ENCODE measurements at regions not wholly inside any gene's neighbourhood (a gene's known extent, or its start where the extent isn't known, plus 50 kb on each side); places are given as distances from the start of the nearest gene placed in this dataset.

GRCh38 chr4:81698538-81699296 is 227.0 kb upstream of the RASGEF1B start:
- no peak overlapping the region for H3K27ac ChIP-seq (ENCODE audit: low read depth, low read length)
- DNase-seq, result no peak
- H3K27ac Mint-ChIP-seq, result no peak overlapping the region
- no peaks in the 10 kb centered on the region for H3K4me1 Mint-ChIP-seq
- ChIA-PET POLR2A (ENCODE audit: partially characterized antibody) (no interaction called here), CTCF (ENCODE audit: partially characterized antibody) (interaction anchor here (1.7 kb wide), 1 partner anchor 80 kb away, joined by 3 read pairs; no protein-coding TSS in a partner anchor)
- H3K4me3 ChIP-seq (ENCODE audit: low read length in 2 of 2), result no peak overlapping the region
- H3K4me3 Mint-ChIP-seq, result no peak overlapping the region
- no peaks in the 10 kb centered on the region for H3K9me3 ChIP-seq (ENCODE audit: control insufficient read depth in 1 of 2, low read length in 2 of 2)
- H3K36me3 Mint-ChIP-seq, result no peaks in the 10 kb centered on the region
- no peaks in the 10 kb centered on the region for H3K9me3 Mint-ChIP-seq
- no peaks in the 10 kb centered on the region for H3K4me1 ChIP-seq (ENCODE audit: insufficient read depth, low read length)
- intact Hi-C loops (cut with micrococcal nuclease), result no loop called here
- H3K36me3 ChIP-seq (ENCODE audit: insufficient read depth, low read length), result no peaks in the 10 kb centered on the region
- H3K27me3 ChIP-seq (ENCODE audit: insufficient read depth, low read length), result no peaks in the 10 kb centered on the region
- peaks cover 0 to 2% of the 10 kb centered on the region in 2 donors for H3K27me3 Mint-ChIP-seq

GRCh38 chr4:81694176-81694913 is 222.6 kb upstream of the RASGEF1B start:
- no peak overlapping the region for H3K4me3 Mint-ChIP-seq
- H3K4me1 ChIP-seq (ENCODE audit: insufficient read depth, low read length), result no peaks in the 10 kb centered on the region
- no peak for DNase-seq
- H3K36me3 Mint-ChIP-seq, result no peaks in the 10 kb centered on the region
- H3K9me3 Mint-ChIP-seq, result no peaks in the 10 kb centered on the region
- no peaks in the 10 kb centered on the region for H3K27me3 ChIP-seq (ENCODE audit: insufficient read depth, low read length)
- H3K4me1 Mint-ChIP-seq, result no peaks in the 10 kb centered on the region
- ChIA-PET CTCF (ENCODE audit: partially characterized antibody) (no interaction called here), POLR2A (ENCODE audit: partially characterized antibody) (no interaction called here)
- no peak overlapping the region for H3K4me3 ChIP-seq (ENCODE audit: low read length in 2 of 2)
- H3K36me3 ChIP-seq (ENCODE audit: insufficient read depth, low read length), result no peaks in the 10 kb centered on the region
- peaks cover 2 to 4% of the 10 kb centered on the region in 2 donors for H3K27me3 Mint-ChIP-seq
- no peaks in the 10 kb centered on the region for H3K9me3 ChIP-seq (ENCODE audit: control insufficient read depth in 1 of 2, low read length in 2 of 2)
- intact Hi-C loops (cut with micrococcal nuclease), result no loop called here
- no peak overlapping the region for H3K27ac ChIP-seq (ENCODE audit: low read depth, low read length)
- peak overlapping the region in 1 of 7 donors; percentile 1 for H3K27ac Mint-ChIP-seq

GRCh38 chr4:81690871-81691270 is 219.2 kb upstream of the RASGEF1B start:
- intact Hi-C loops (cut with micrococcal nuclease), result no loop called here
- Histone ChIP-seq H3K27ac (ENCODE audit: low read depth, low read length) (no peak overlapping the region), H3K4me1 (ENCODE audit: insufficient read depth, low read length) (no peaks in the 10 kb centered on the region), H3K36me3 (ENCODE audit: insufficient read depth, low read length) (no peaks in the 10 kb centered on the region), H3K27me3 (ENCODE audit: insufficient read depth, low read length) (no peaks in the 10 kb centered on the region), H3K9me3 (ENCODE audit: control insufficient read depth in 1 of 2, low read length in 2 of 2) (no peaks in the 10 kb centered on the region), H3K4me3 (ENCODE audit: low read length in 2 of 2) (no peak overlapping the region)
- Mint-ChIP-seq H3K4me1 (no peaks in the 10 kb centered on the region), H3K9me3 (no peaks in the 10 kb centered on the region), H3K4me3 (no peak overlapping the region), H3K36me3 (no peaks in the 10 kb centered on the region), H3K27me3 (peaks cover 2 to 4% of the 10 kb centered on the region in 2 donors), H3K27ac (no peak overlapping the region)
- CTCF ChIA-PET (ENCODE audit: partially characterized antibody), result no interaction called here
- no peak for DNase-seq
- POLR2A ChIA-PET (ENCODE audit: partially characterized antibody), result no interaction called here

DNA sequence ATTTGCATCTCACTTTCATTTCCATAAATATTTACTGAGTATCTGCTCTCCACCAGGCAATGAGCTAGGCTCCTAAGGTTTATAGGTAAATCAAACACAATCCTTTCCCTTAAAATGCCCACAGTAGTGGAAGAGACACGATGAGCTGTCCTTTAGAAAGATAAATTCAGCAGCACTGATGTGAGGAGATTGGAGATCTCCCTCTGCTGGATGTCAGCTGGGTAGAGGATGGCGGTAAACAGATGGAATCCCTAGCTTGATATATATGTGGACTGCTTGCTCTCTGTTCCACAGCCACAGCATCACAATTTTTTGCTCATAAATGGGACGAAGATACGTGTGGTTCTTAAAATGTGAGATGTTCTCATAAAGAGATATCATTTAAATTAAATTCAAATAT is 216.4 kb upstream of the RASGEF1B start:
- ChIA-PET CTCF (ENCODE audit: partially characterized antibody) (interaction anchor here (1.2 to 3.6 kb wide), 4 partner anchors 174 to 221 kb away, joined by 3 to 29 read pairs (median 12); partner anchors contain the start of gene RASGEF1B), POLR2A (ENCODE audit: partially characterized antibody) (interaction anchor here (0.9 kb wide), 1 partner anchor 12 kb away, joined by 3 read pairs; no protein-coding TSS in a partner anchor)
- Mint-ChIP-seq H3K4me3 (no peak overlapping the region), H3K4me1 (no peaks in the 10 kb centered on the region), H3K27ac (no peak overlapping the region), H3K9me3 (no peaks in the 10 kb centered on the region), H3K36me3 (no peaks in the 10 kb centered on the region), H3K27me3 (peaks cover 0 to 1% of the 10 kb centered on the region in 2 donors)
- intact Hi-C loops (cut with micrococcal nuclease), result loop anchor here (1.0 kb wide), 1 partner anchor 221 kb away; no protein-coding TSS in a partner anchor
- Histone ChIP-seq H3K27ac (ENCODE audit: low read depth, low read length) (no peak overlapping the region), H3K36me3 (ENCODE audit: insufficient read depth, low read length) (no peaks in the 10 kb centered on the region), H3K27me3 (ENCODE audit: insufficient read depth, low read length) (no peaks in the 10 kb centered on the region), H3K4me1 (ENCODE audit: insufficient read depth, low read length) (no peaks in the 10 kb centered on the region), H3K9me3 (ENCODE audit: control insufficient read depth in 1 of 2, low read length in 2 of 2) (no peaks in the 10 kb centered on the region), H3K4me3 (ENCODE audit: low read length in 2 of 2) (no peak overlapping the region)
- no peak for DNase-seq

- DNase-seq, result no peak
- Histone ChIP-seq H3K36me3 (ENCODE audit: insufficient read depth, low read length) (no peaks in the 10 kb centered on the region), H3K4me3 (ENCODE audit: low read length in 2 of 2) (no peak overlapping the region), H3K27me3 (ENCODE audit: insufficient read depth, low read length) (no peaks in the 10 kb centered on the region), H3K4me1 (ENCODE audit: insufficient read depth, low read length) (no peaks in the 10 kb centered on the region), H3K27ac (ENCODE audit: low read depth, low read length) (no peak overlapping the region), H3K9me3 (ENCODE audit: control insufficient read depth in 1 of 2, low read length in 2 of 2) (no peaks in the 10 kb centered on the region)
- Mint-ChIP-seq H3K4me1 (no peaks in the 10 kb centered on the region), H3K9me3 (no peaks in the 10 kb centered on the region), H3K27ac (no peak overlapping the region), H3K36me3 (no peaks in the 10 kb centered on the region), H3K27me3 (no peaks in the 10 kb centered on the region), H3K4me3 (no peak overlapping the region)
- intact Hi-C loops (cut with micrococcal nuclease), result no loop called here
- POLR2A ChIA-PET (ENCODE audit: partially characterized antibody), result interaction anchor here (0.9 kb wide), 1 partner anchor 13 kb away, joined by 3 read pairs; no protein-coding TSS in a partner anchor
- CTCF ChIA-PET (ENCODE audit: partially characterized antibody), result interaction anchor here (1.2 to 3.6 kb wide), 4 partner anchors 173 to 221 kb away, joined by 3 to 29 read pairs (median 12); partner anchors contain the start of gene RASGEF1B
Measured at GRCh38 chr4:81687471-81687870, 215.8 kb upstream of the RASGEF1B start.

GRCh38 chr4:81685104-81685503 is 213.4 kb upstream of the RASGEF1B start:
- Histone ChIP-seq H3K36me3 (ENCODE audit: insufficient read depth, low read length) (no peaks in the 10 kb centered on the region), H3K9me3 (ENCODE audit: control insufficient read depth in 1 of 2, low read length in 2 of 2) (no peaks in the 10 kb centered on the region), H3K4me1 (ENCODE audit: insufficient read depth, low read length) (no peaks in the 10 kb centered on the region), H3K4me3 (ENCODE audit: low read length in 2 of 2) (no peak overlapping the region), H3K27ac (ENCODE audit: low read depth, low read length) (no peak overlapping the region), H3K27me3 (ENCODE audit: insufficient read depth, low read length) (peaks cover 5% of the 10 kb centered on the region)
- Mint-ChIP-seq H3K4me3 (no peak overlapping the region), H3K27me3 (peaks cover 0 to 2% of the 10 kb centered on the region in 2 donors), H3K9me3 (no peaks in the 10 kb centered on the region), H3K36me3 (no peaks in the 10 kb centered on the region), H3K4me1 (no peaks in the 10 kb centered on the region), H3K27ac (no peak overlapping the region)
- no peak for DNase-seq
- ChIA-PET CTCF (ENCODE audit: partially characterized antibody) (interaction anchor here (3.6 kb wide), 1 partner anchor 214 kb away, joined by 22 read pairs; the partner anchor contains the start of gene RASGEF1B), POLR2A (ENCODE audit: partially characterized antibody) (no interaction called here)
- intact Hi-C loops (cut with micrococcal nuclease), result no loop called here

- Histone ChIP-seq H3K9me3 (ENCODE audit: control insufficient read depth in 1 of 2, low read length in 2 of 2) (no peaks in the 10 kb centered on the region), H3K27me3 (ENCODE audit: insufficient read depth, low read length) (peaks cover 5% of the 10 kb centered on the region), H3K27ac (ENCODE audit: low read depth, low read length) (no peak overlapping the region), H3K4me3 (ENCODE audit: low read length in 2 of 2) (no peak overlapping the region), H3K4me1 (ENCODE audit: insufficient read depth, low read length) (no peaks in the 10 kb centered on the region), H3K36me3 (ENCODE audit: insufficient read depth, low read length) (no peaks in the 10 kb centered on the region)
- Mint-ChIP-seq H3K27me3 (peaks cover under 1 to 3% of the 10 kb centered on the region in 2 donors), H3K4me3 (no peak overlapping the region), H3K9me3 (no peaks in the 10 kb centered on the region), H3K27ac (no peak overlapping the region), H3K4me1 (no peaks in the 10 kb centered on the region), H3K36me3 (no peaks in the 10 kb centered on the region)
- intact Hi-C loops (cut with micrococcal nuclease), result no loop called here
- ChIA-PET POLR2A (ENCODE audit: partially characterized antibody) (no interaction called here), CTCF (ENCODE audit: partially characterized antibody) (interaction anchor here (1.2 kb wide), 1 partner anchor 13 kb away, joined by 4 read pairs; no protein-coding TSS in a partner anchor)
- no peak for DNase-seq
Measured at GRCh38 chr4:81684352-81684751, 212.6 kb upstream of the RASGEF1B start.
